ENCODE measurements at regions not wholly inside any gene's neighbourhood (a gene's known extent, or its start where the extent isn't known, plus 50 kb on each side); places are given as distances from the start of the nearest gene placed in this dataset.
"Not testable (repeated sequence)": the region's sequence is repeated elsewhere in the genome, so short reads cannot be mapped to it uniquely, and the experiment has no call there.

DNA sequence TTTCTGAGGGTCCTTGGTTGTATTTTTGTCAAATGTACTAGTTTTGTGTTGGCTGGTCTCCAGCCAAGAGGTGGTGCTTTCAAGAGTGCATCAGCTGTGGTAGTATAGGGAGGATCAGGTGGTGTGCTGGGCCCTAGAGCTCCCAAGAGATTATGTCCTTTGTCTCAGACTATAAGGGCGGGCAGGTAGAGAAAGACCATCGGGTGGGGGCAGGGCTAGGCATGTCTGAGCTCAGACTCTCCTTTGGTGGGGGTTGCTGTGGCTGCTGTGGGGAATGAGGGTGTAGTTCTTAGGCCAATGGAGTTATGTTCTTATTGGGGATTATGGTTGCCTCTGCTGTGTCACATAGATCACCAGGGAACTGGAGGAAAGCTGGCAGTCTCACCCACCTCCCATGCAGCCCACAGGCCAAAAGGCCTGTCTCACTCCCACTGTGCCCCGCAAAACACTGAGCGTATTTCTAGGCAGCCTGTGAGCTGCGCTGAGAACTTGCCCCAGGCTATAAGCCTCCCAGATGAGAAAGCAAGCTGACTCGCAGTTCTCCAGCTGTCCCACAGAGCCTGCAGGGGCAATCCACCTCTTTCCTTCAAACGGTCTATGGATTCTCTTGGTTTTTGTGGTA lies 1066.7 kb downstream of the GRM8 start:
- intact Hi-C loops (cut with DNase I, micrococcal nuclease), result no loop called here
- ATAC-seq (no peak), DNase-seq (no peak)

GRCh38 chr7:126179916-126180315 lies 1072.8 kb downstream of the GRM8 start:
- ATAC-seq, result no peak
- DNase-seq, result no peak
- intact Hi-C loops (cut with DNase I, micrococcal nuclease), result no loop called here

DNA sequence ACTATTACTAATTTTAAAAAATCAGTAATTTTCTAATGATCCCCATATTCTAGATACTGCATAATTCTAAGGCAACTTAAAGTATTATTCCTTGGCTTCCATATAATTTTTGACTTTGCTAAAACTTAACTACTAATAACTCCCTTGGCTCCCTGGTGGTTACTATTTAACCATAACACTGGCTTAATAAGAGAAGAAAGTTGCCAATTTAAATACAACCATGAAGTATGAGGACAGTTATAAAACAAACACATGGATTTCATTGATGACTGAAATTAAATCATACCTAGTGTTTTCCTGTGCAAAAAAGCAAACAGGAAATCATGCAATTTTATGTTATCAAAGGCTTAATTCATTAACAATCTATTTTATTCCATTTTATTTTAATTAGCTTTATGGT lies 1073.9 kb downstream of the GRM8 start:
- ATAC-seq (no peak), DNase-seq (no peak)
- intact Hi-C loops (cut with DNase I, micrococcal nuclease), result no loop called here

GRCh38 chr7:126177782-126178181 lies 1075.0 kb downstream of the GRM8 start:
- intact Hi-C loops (cut with DNase I, micrococcal nuclease), result no loop called here
- DNase-seq (no peak), ATAC-seq (no peak)

DNA sequence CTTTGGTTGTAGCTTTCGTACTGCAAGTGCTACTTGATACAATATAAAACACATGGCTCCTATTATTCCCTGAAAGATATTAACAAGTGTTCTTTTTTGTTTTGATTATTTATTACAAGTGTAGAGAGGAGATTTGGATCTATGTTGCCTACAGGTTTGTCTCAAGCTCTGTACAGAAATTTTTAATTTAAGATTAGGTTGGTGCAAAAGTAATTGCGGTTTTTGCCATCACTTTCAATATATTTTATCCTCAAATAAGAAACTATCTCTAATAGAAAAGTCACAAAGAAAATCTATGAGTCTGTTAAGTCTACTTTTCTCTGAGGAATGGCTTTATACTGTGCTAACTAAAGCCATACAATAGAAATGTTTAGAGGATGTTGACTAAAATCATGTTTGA lies 1086.1 kb downstream of the GRM8 start:
- ATAC-seq, result no peak
- intact Hi-C loops (cut with DNase I, micrococcal nuclease), result no loop called here
- DNase-seq, result no peak

GRCh38 chr7:126163647-126164046 lies 1089.1 kb downstream of the GRM8 start:
- ATAC-seq (no peak), DNase-seq (no peak)
- intact Hi-C loops (cut with DNase I, micrococcal nuclease), result no loop called here

GRCh38 chr7:126157391-126157790 lies 1095.3 kb downstream of the GRM8 start:
- ATAC-seq, result no peak
- DNase-seq, result no peak
- intact Hi-C loops (cut with DNase I, micrococcal nuclease), result no loop called here

DNA sequence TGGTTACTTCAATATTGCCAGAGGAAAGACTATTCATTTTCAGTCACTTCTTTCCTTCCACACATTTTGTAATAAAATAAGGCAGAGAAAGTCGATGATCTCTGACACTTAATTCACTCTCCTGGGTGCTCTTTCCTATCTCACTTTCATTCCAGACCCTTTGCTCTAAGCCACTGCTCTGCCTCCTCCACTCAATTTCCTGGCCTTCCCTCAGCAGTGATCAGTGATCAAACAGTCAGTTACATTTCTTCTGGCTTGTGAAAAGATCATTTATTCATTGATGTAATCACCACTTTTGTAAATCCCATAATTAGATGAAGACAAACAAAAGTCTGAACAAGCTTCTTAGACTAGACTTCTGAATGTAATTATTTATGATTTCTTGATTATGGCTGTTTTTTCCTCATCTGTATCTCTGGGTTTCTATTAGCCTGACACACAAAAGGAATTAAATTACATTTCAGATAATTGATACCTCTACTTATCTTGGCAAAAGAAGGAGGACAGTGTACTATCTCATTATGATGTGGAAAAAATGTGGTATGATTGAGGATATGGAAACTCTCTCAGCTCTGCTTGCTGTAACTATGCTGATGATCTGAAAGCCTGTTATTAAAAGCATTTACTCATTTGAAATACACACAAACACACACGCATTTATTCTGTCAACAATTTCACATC lies 1102.3 kb downstream of the GRM8 start:
- ATAC-seq (no peak), DNase-seq (no peak)
- intact Hi-C loops (cut with DNase I, micrococcal nuclease), result no loop called here

DNA sequence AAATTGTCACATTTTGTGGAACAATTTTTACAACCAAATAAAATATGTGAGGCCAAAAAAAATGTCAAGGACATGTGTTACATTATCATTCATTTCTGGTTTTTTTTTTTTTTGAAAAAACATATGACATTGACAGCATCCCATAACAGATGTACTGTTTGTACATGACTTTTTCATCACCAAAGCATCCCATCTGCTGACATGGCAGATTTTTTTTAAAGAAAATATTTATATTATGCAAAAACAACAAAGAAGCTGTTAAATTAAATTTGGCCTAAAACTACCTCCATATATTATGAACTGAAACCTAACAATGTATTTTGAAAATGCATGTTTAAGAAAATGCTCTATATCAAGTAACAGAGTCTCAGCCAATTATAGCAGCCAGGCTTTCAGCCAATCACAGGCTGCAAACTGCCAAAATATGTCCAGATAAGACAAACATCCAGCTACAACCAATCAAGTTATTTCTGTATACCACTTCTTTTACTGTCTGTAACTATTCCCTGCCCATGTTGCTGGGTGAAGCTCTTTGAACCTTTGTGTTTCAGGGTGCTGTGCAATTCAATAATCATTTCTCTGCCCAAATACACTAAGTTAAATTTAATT lies 1111.8 kb downstream of the GRM8 start:
- ATAC-seq, result no peak
- intact Hi-C loops (cut with DNase I, micrococcal nuclease), result no loop called here
- no peak for DNase-seq

GRCh38 chr7:126119981-126120380 lies 1132.8 kb downstream of the GRM8 start:
- DNase-seq (no peak), ATAC-seq (no peak)
- intact Hi-C loops (cut with DNase I, micrococcal nuclease), result loop anchor here in 1 of 2 donors (10.0 kb wide), 1 partner anchor 45 kb away; no protein-coding TSS in a partner anchor

DNA sequence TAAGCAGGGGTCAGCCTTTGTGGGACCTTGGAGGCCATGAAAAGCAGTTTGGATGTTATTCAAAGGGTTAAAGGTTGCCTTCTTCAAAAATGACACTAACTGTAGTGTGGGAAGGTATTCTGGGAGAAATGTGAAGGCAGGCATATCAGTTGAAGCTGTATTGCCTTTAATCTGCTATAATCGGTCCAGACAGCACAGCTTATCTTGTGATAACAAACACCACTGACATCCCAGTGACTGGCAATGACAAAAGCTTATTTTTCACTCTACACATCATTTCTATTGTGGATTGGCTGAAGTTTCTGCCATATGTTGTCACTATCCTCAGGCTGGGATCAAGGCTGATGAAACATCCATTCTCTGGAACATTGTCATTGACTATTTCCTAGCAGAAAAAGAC lies 1149.2 kb downstream of the GRM8 start:
- no peak for ATAC-seq
- intact Hi-C loops (cut with DNase I, micrococcal nuclease), result no loop called here
- DNase-seq, result no peak

DNA sequence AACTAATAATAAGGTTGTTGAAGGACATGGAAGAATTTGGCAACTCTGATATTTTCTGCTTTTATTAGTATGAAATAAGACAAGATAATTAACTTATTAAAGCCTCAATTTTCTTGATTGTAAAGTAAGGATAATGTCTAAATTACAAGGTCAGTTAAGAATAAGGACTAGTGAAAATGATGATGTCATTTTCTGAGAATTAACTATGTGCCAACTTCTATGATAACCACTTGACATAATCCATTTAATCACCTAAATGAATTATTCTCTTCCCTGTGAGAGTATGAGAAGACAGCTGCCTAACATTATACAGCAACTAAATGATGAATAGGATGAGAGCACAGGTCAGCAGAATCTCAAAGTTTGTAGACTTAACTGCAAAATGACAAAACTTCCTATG lies 1153.4 kb upstream of the POT1 start:
- intact Hi-C loops (cut with DNase I, micrococcal nuclease), result no loop called here
- no peak for ATAC-seq
- no peak for DNase-seq

- intact Hi-C loops (cut with DNase I, micrococcal nuclease), result loop anchor here in 1 of 2 donors (10.0 kb wide), 1 partner anchor 45 kb away; no protein-coding TSS in a partner anchor
- DNase-seq (no peak), ATAC-seq (no peak)
Observed at GRCh38 chr7:126079581-126079980, 1150.0 kb upstream of the POT1 start.

- DNase-seq (no peak), ATAC-seq (no peak)
- intact Hi-C loops (cut with DNase I, micrococcal nuclease), result loop anchor here in 1 of 2 donors (10.0 kb wide), 1 partner anchor 46 kb away; no protein-coding TSS in a partner anchor
Observed at GRCh38 chr7:126079151-126079550, 1149.5 kb upstream of the POT1 start.

GRCh38 chr7:126065766-126066165 lies 1136.1 kb upstream of the POT1 start:
- no peak for ATAC-seq
- no peak for DNase-seq
- intact Hi-C loops (cut with DNase I, micrococcal nuclease), result no loop called here

DNA sequence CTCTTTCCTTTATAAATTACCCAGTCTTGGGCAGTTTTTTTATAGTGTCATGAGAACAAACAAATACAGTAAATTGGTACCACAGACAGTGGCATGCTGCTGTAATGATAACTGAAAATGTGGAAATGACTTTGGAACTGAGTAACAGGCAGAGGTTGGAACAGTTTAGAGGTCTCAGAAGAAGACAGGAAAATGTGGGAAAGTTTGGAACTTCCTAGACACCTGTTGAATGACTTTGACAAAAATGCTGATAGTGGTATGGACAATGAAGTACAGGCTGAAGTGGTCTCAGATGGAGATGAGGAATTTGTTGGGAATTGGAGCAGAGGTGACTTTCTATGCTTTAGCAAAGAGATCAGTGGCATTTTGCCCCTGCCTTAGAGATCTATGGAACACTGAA lies 1128.4 kb upstream of the POT1 start:
- intact Hi-C loops (cut with DNase I, micrococcal nuclease), result no loop called here
- ATAC-seq (no peak), DNase-seq (no peak)

GRCh38 chr7:126056613-126057012 lies 1127.0 kb upstream of the POT1 start:
- DNase-seq; intact Hi-C loops (cut with DNase I, micrococcal nuclease); ATAC-seq: not testable (repeated sequence)

DNA sequence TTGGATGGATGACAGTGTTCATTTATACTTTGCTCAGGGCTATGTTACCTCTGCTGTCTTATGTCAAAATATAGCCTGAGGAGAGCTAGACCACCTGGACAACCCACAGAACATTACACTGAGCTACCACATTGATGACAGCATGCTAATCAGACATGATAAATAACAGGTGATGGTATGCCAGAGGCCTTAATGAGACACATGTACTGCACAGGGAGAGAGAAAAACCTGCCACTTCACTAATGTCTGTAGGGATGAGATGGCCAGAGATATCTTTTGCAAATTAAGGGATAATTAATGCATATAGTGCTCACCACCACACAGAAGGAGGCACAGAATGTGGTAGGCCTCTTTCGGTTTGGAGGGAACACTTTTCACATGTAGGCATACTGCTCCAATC lies 1122.6 kb upstream of the POT1 start:
- DNase-seq (no peak), ATAC-seq (no peak)
- intact Hi-C loops (cut with DNase I, micrococcal nuclease), result no loop called here

- intact Hi-C loops (cut with DNase I, micrococcal nuclease), result no loop called here
- ATAC-seq (no peak), DNase-seq (no peak)
Observed at GRCh38 chr7:126044662-126045061, 1115.0 kb upstream of the POT1 start.

DNA sequence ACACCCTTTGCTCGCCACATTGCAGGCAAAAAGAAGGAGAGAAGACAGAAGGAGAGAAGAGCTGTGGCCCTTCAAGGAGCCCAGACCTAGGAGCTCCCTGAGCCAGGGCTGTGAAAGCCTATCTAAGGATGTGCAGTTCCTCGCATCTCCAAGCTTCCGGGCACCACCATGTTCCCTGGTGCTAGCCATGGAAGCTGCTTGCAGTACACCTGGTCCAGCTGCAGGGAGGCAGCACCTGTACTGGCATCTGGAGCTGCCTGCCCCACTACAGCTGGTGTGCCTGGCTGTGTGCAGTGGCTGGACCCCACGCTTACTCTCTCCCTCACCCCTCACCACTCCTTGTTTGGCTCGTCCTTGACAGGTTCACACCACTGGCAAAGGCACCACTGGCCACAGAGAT lies 1111.8 kb upstream of the POT1 start:
- intact Hi-C loops (cut with DNase I, micrococcal nuclease), result no loop called here
- no peak for ATAC-seq
- DNase-seq, result no peak
